Spleen (tissue), 7 donors: ENCODE measurements at regions not wholly inside any gene's neighbourhood (a gene's known extent, or its start where the extent isn't known, plus 50 kb on each side); places are given as distances from the start of the nearest gene placed in this dataset.

Experiments
- POLR2A ChIP-seq, 3 donors: fragments of 450-650 bp; IDR thresholded peaks; one replicate each; pipeline ENCODE4 v1.5.1; 2017; ENCODE audit warnings: antibody characterized with exemption in 3 of 3, mild to moderate bottlenecking in 1 of 3
- POLR2AphosphoS5 ChIP-seq, 3 donors: sonication (generic); formaldehyde crosslinking; IDR thresholded peaks; one replicate each; pipeline ENCODE4 v1.5.1; 2017; ENCODE audit warnings: antibody characterized with exemption in 3 of 3
- TF ChIP-seq, protein P1 (sequence below), 11 experiments: fragments of 200-600 bp in 7 of 11; fragments of 450-650 bp in 4 of 11; sonication (generic) in 4 of 11; IDR thresholded peaks in 8 of 11; conservative IDR thresholded peaks in 3 of 11; 1 replicate in 7 of 11; 2 replicates in 4 of 11; pipeline versions ENCODE4 v1.4.0 to v1.8.0; 2016 to 2021; ENCODE audit warnings: antibody characterized with exemption in 11 of 11, inconsistent platforms in 4 of 11, mild to moderate bottlenecking in 1 of 11
- donor health status: DM: no; HTN: no; CAD: no; lungs with moderate emphysema.
- donor health status: DM: no; HTN: no; CAD: no.
- donor health status: DM: no; HTN: no; CAD: no.

DNA sequence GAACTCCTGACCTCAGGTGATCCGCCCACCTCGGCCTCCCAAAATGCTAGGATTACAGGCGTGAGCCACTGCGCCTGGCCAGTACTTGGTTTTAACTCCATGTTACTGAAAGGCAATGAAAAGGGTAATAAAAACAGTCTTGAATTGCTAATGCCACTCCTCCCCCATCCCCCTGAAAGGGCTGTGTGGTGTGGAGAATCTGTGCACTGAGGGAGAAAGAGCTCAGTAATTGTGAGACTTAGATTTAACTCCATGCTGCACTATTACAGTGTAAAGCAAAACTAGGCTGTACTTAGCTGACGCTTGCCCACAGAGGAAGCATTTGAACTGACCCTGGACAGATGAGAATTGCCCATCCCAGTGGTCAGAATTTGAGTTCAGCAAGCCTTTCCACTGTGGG, 1662.4 kb upstream of the ACO1 start:
- TF ChIP-seq, protein P1, sequence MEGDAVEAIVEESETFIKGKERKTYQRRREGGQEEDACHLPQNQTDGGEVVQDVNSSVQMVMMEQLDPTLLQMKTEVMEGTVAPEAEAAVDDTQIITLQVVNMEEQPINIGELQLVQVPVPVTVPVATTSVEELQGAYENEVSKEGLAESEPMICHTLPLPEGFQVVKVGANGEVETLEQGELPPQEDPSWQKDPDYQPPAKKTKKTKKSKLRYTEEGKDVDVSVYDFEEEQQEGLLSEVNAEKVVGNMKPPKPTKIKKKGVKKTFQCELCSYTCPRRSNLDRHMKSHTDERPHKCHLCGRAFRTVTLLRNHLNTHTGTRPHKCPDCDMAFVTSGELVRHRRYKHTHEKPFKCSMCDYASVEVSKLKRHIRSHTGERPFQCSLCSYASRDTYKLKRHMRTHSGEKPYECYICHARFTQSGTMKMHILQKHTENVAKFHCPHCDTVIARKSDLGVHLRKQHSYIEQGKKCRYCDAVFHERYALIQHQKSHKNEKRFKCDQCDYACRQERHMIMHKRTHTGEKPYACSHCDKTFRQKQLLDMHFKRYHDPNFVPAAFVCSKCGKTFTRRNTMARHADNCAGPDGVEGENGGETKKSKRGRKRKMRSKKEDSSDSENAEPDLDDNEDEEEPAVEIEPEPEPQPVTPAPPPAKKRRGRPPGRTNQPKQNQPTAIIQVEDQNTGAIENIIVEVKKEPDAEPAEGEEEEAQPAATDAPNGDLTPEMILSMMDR (IDR thresholded peaks at IDR 0.05 in 8 of 11, conservative IDR thresholded peaks at IDR 0.05 in 3 of 11), result no peak
- TF ChIP-seq POLR2A (IDR thresholded peaks at IDR 0.05), result no peak
- TF ChIP-seq POLR2AphosphoS5 (IDR thresholded peaks at IDR 0.05), result no peak
